Osteoblast (primary cell): ENCODE measurements at regions not wholly inside any gene's neighbourhood (a gene's known extent, or its start where the extent isn't known, plus 50 kb on each side); places are given as distances from the start of the nearest gene placed in this dataset.

Experiments
- DNase-seq: peaks from one replicate; pipeline ENCODE4 v3.0.0; 2011; ENCODE audit warnings: low spot score, mixed read lengths; ENCODE audit not compliant: insufficient read length; ENCODE audit errors: missing footprints
- H2AFZ ChIP-seq: 2 replicates; pipeline ENCODE4 v1.6.0; 2011; ENCODE audit warnings: mild to moderate bottlenecking, low read length
- H3K27ac ChIP-seq: 2 replicates; pipeline ENCODE4 v1.5.1; 2011; ENCODE audit warnings: mild to moderate bottlenecking, low read depth, low read length, moderate library complexity
- H3K27me3 ChIP-seq: 2 replicates; pipeline ENCODE4 v1.6.0; 2012; ENCODE audit warnings: mild to moderate bottlenecking, control low read depth, inconsistent platforms, low read length, moderate library complexity; ENCODE audit not compliant: insufficient read depth
- H3K36me3 ChIP-seq: 2 replicates; pipeline ENCODE4 v1.5.1; 2011; ENCODE audit warnings: mild to moderate bottlenecking, low read length, control low read depth, moderate library complexity; ENCODE audit not compliant: insufficient read depth
- H3K4me1 ChIP-seq: 2 replicates; pipeline ENCODE4 v1.5.1; 2011; ENCODE audit warnings: mild to moderate bottlenecking, low read length, control low read depth, moderate library complexity; ENCODE audit not compliant: insufficient read depth
- H3K4me2 ChIP-seq: 2 replicates; pipeline ENCODE4 v1.6.0; 2011; ENCODE audit warnings: mild to moderate bottlenecking, low read length; ENCODE audit not compliant: insufficient read depth
- H3K4me3 ChIP-seq: fragments of 200-600 bp; sonication (generic); 3 replicates; pipeline ENCODE4 v1.5.1; 2012; ENCODE audit warnings: mild to moderate bottlenecking, low read length, inconsistent platforms; ENCODE audit not compliant: insufficient read depth
- H3K79me2 ChIP-seq: 2 replicates; pipeline ENCODE4 v1.6.0; 2012; ENCODE audit warnings: mild to moderate bottlenecking, low read length, control low read depth, inconsistent platforms; ENCODE audit not compliant: insufficient read depth
- H3K9me3 ChIP-seq: 2 replicates; pipeline ENCODE4 v1.5.1; 2011; ENCODE audit warnings: low read depth, low read length, control low read depth
- H4K20me1 ChIP-seq: 2 replicates; pipeline ENCODE4 v1.6.0; 2012; ENCODE audit warnings: mild to moderate bottlenecking, low read length, control low read depth; ENCODE audit not compliant: insufficient read depth
- CTCF ChIP-seq: IDR thresholded peaks from 2 replicates; pipeline ENCODE4 v1.5.1; 2011; ENCODE audit warnings: mild to moderate bottlenecking, low read depth, low read length, moderate library complexity; ENCODE audit errors: extremely low read depth

GRCh38 chr12:65646127-65646643 lies 178.1 kb upstream of the HMGA2 start:
- H3K36me3 ChIP-seq = no peaks in the 10 kb centered on the region
- no peak overlapping the region for H3K4me2 ChIP-seq
- no peaks in the 10 kb centered on the region for H4K20me1 ChIP-seq
- no peak overlapping the region for H3K4me3 ChIP-seq
- peaks cover 21% of the 10 kb centered on the region for H3K4me1 ChIP-seq
- no peaks in the 10 kb centered on the region for H3K9me3 ChIP-seq
- no peak overlapping the region for H3K27ac ChIP-seq
- H3K27me3 ChIP-seq = no peaks in the 10 kb centered on the region
- H2AFZ ChIP-seq = peak overlapping the region; percentile 40
- no peak for TF ChIP-seq CTCF
- H3K79me2 ChIP-seq = no peaks in the 10 kb centered on the region
- no peak for DNase-seq

GRCh38 chr12:65647074-65647473 lies 177.2 kb upstream of the HMGA2 start:
- H3K36me3 ChIP-seq = no peaks in the 10 kb centered on the region
- H3K4me2 ChIP-seq = no peak overlapping the region
- no peaks in the 10 kb centered on the region for H3K79me2 ChIP-seq
- no peaks in the 10 kb centered on the region for H4K20me1 ChIP-seq
- peaks cover 16% of the 10 kb centered on the region for H3K4me1 ChIP-seq
- no peak overlapping the region for H2AFZ ChIP-seq
- no peak overlapping the region for H3K4me3 ChIP-seq
- DNase-seq = no peak
- no peaks in the 10 kb centered on the region for H3K27me3 ChIP-seq
- no peaks in the 10 kb centered on the region for H3K9me3 ChIP-seq
- peak overlapping the region; percentile 93 for H3K27ac ChIP-seq
- TF ChIP-seq CTCF = no peak

GRCh38 chr12:65648461-65648860 lies 175.8 kb upstream of the HMGA2 start:
- TF ChIP-seq CTCF = no peak
- Histone ChIP-seq H2AFZ (no peak overlapping the region), H3K4me3 (no peak overlapping the region)

GRCh38 chr12:65649126-65649525 lies 175.2 kb upstream of the HMGA2 start:
- peak; percentile 91 for DNase-seq
- H4K20me1 ChIP-seq = no peaks in the 10 kb centered on the region
- H3K4me2 ChIP-seq = peak overlapping the region; percentile 8
- peaks cover 16% of the 10 kb centered on the region for H3K4me1 ChIP-seq
- no peak for TF ChIP-seq CTCF
- H3K27me3 ChIP-seq = no peaks in the 10 kb centered on the region
- no peaks in the 10 kb centered on the region for H3K79me2 ChIP-seq
- H2AFZ ChIP-seq = no peak overlapping the region
- H3K36me3 ChIP-seq = no peaks in the 10 kb centered on the region
- no peak overlapping the region for H3K4me3 ChIP-seq
- H3K9me3 ChIP-seq = no peaks in the 10 kb centered on the region
- peak overlapping the region; percentile 93 for H3K27ac ChIP-seq

More at GRCh38 chr12:65648461-65648860, 175.8 kb upstream of the HMGA2 start:
- H3K9me3 ChIP-seq = no peaks in the 10 kb centered on the region
- no peaks in the 10 kb centered on the region for H3K79me2 ChIP-seq
- H3K27me3 ChIP-seq = no peaks in the 10 kb centered on the region
- no peaks in the 10 kb centered on the region for H3K36me3 ChIP-seq
- H3K27ac ChIP-seq = peak overlapping the region; percentile 93
- H3K4me2 ChIP-seq = peak overlapping the region; percentile 8
- no peaks in the 10 kb centered on the region for H4K20me1 ChIP-seq
- H3K4me1 ChIP-seq = peaks cover 16% of the 10 kb centered on the region
- DNase-seq = no peak
